NCI-H2081 treated with DMSO at 0.1 percent for 48 hours (cell line): ENCODE measurements at regions not wholly inside any gene's neighbourhood (a gene's known extent, or its start where the extent isn't known, plus 50 kb on each side); places are given as distances from the start of the nearest gene placed in this dataset.
"Not testable (repeated sequence)": the region's sequence is repeated elsewhere in the genome, so short reads cannot be mapped to it uniquely, and the experiment has no call there.

Source experiments
- DNase-seq: peaks from one replicate; lab custom pipeline; 2025; lab: John Stamatoyannopoulos, UW

- DNase-seq: no peak
Observed at GRCh38 chrX:4682636-4683035, 969.2 kb upstream of the PRKX start.

- DNase-seq: no peak
Observed at GRCh38 chrX:4675686-4676300, 962.3 kb upstream of the PRKX start.

- no peak for DNase-seq
Observed at GRCh38 chrX:4674028-4674782, 960.8 kb upstream of the PRKX start.

GRCh38 chrX:4671344-4671743 lies 957.9 kb upstream of the PRKX start:
- DNase-seq: no peak

- no peak for DNase-seq
Observed at GRCh38 chrX:4670606-4671005, 957.2 kb upstream of the PRKX start.

- no peak for DNase-seq
Observed at GRCh38 chrX:4668802-4669536, 955.5 kb upstream of the PRKX start.

- DNase-seq: no peak
Observed at GRCh38 chrX:4663085-4663484, 949.6 kb upstream of the PRKX start.

- no peak for DNase-seq
Observed at GRCh38 chrX:4661771-4662170, 948.3 kb upstream of the PRKX start.

GRCh38 chrX:4656419-4656818 lies 943.0 kb upstream of the PRKX start:
- no peak for DNase-seq

- no peak for DNase-seq
Observed at GRCh38 chrX:4655743-4656142, 942.3 kb upstream of the PRKX start.

- DNase-seq: no peak
Observed at GRCh38 chrX:4642114-4642513, 928.7 kb upstream of the PRKX start.

- DNase-seq: no peak
Observed at GRCh38 chrX:4638036-4638435, 924.6 kb upstream of the PRKX start.

- DNase-seq: no peak
Observed at GRCh38 chrX:4627414-4627813, 914.0 kb upstream of the PRKX start.

GRCh38 chrX:4622486-4623167 lies 909.2 kb upstream of the PRKX start:
- DNase-seq: no peak

- DNase-seq: not testable (repeated sequence)
Observed at GRCh38 chrX:4613651-4614050, 900.2 kb upstream of the PRKX start.

- DNase-seq: no peak
Observed at GRCh38 chrX:4588893-4589292, 875.4 kb upstream of the PRKX start.

GRCh38 chrX:4588466-4588865 lies 875.0 kb upstream of the PRKX start:
- DNase-seq: no peak

GRCh38 chrX:4588056-4588455 lies 874.6 kb upstream of the PRKX start:
- DNase-seq: peak; percentile 2

- no peak for DNase-seq
Observed at GRCh38 chrX:4579999-4580398, 866.5 kb upstream of the PRKX start.

GRCh38 chrX:4579480-4579879 lies 866.0 kb upstream of the PRKX start:
- no peak for DNase-seq

GRCh38 chrX:4572691-4573090 lies 859.2 kb upstream of the PRKX start:
- DNase-seq: peak; percentile 29

GRCh38 chrX:4570151-4570550 lies 856.7 kb upstream of the PRKX start:
- no peak for DNase-seq

- no peak for DNase-seq
Observed at GRCh38 chrX:4560192-4560591, 846.7 kb upstream of the PRKX start.
